K562 (cell line): ENCODE measurements at regions not wholly inside any gene's neighbourhood (a gene's known extent, or its start where the extent isn't known, plus 50 kb on each side); places are given as distances from the start of the nearest gene placed in this dataset.

Experiments used
- ATAC-seq: fragments of 200-7000 bp; cut with Tn5 transposase; 3 replicates; pipeline ENCODE4 v1.9.1; 2020; ENCODE audit warnings: moderate library complexity
- BruUV-seq: library from RNA; stranded (reverse); fragments of 400-500 nt; replicated peaks from 2 replicates; lab custom pipeline; 2021; lab: Mats Ljungman, UMichigan
- CTCF ChIA-PET: fragments of 300-600 bp; formaldehyde crosslinking; extraction: SDS; loops from one replicate; lab custom pipeline; 2021; ENCODE audit warnings: low intra/inter-chr PET ratio; lab: Yijun Ruan, JAX
- POLR2A ChIA-PET: fragments of 300-600, 350-650 bp; sonication (Branson Sonifier 250); formaldehyde crosslinking; extraction: SDS; loops from one replicate; lab custom pipeline; 2021; ENCODE audit warnings: antibody characterized with exemption, inconsistent platforms; lab: Yijun Ruan, JAX
- DNase-seq, 4 experiments: peaks; one replicate each; pipeline versions ENCODE4 v3.0.0 to v3.0.0-alpha.2; 2011 to 2018; ENCODE audit warnings: low spot score in 3 of 4, mixed read lengths in 3 of 4; ENCODE audit errors: extremely low read depth in 1 of 4
- FAIRE-seq: peaks from 2 replicates; lab custom pipeline; 2011; peaks lifted over from hg19 to GRCh38; lab: Jason Lieb, UNC
- H2AFZ ChIP-seq: 2 replicates; pipeline ENCODE4 v1.6.0; 2011; ENCODE audit warnings: low read depth, low read length, control low read depth, inconsistent platforms
- H3K27ac ChIP-seq: fragments of 200-600 bp; 3 replicates; pipeline ENCODE4 v1.8.0; 2011; ENCODE audit warnings: low read depth, mild to moderate bottlenecking, control low read depth, inconsistent platforms, low read length, moderate library complexity, mixed read lengths; ENCODE audit errors: extremely low read depth
- H3K27me3 ChIP-seq, 2 experiments: fragments of 300-600 bp in 1 of 2; 2 replicates in 1 of 2; 3 replicates in 1 of 2; pipeline versions ENCODE4 v1.6.0 to v1.8.0; 2011; ENCODE audit warnings: inconsistent platforms in 2 of 2, low read length in 2 of 2, mild to moderate bottlenecking in 1 of 2, mixed read lengths in 1 of 2, moderate library complexity in 1 of 2; ENCODE audit not compliant: control insufficient read depth in 2 of 2, insufficient read depth in 2 of 2
- H3K36me3 ChIP-seq: fragments of 300-600 bp; 3 replicates; pipeline ENCODE4 v1.8.0; 2011; ENCODE audit warnings: mild to moderate bottlenecking, low read length, inconsistent platforms; ENCODE audit not compliant: control insufficient read depth, insufficient read depth
- H3K4me1 ChIP-seq, 2 experiments: fragments of 200-600 bp in 1 of 2; replicated peaks in 1 of 2; 2 replicates in 1 of 2; 3 replicates in 1 of 2; pipeline versions ENCODE4 v1.5.1 to v1.8.0; 2011; ENCODE audit warnings: inconsistent platforms in 2 of 2, low read length in 2 of 2, mild to moderate bottlenecking in 1 of 2, mixed read lengths in 1 of 2, moderate library complexity in 1 of 2; ENCODE audit not compliant: control insufficient read depth in 2 of 2, insufficient read depth in 2 of 2
- H3K4me2 ChIP-seq: 2 replicates; pipeline ENCODE4 v1.6.1; 2011; ENCODE audit warnings: low read length, control low read depth, inconsistent platforms, mixed read lengths; ENCODE audit not compliant: insufficient read depth
- H3K4me3 ChIP-seq: fragments of 200-600 bp; sonication (generic), shearing (Covaris generic); 2 replicates; pipeline ENCODE4 v1.5.1; 2016; ENCODE audit warnings: control low read depth, inconsistent platforms
- H3K79me2 ChIP-seq: fragments of 200-600 bp; 3 replicates; pipeline ENCODE4 v1.8.0; 2011; ENCODE audit warnings: low read length, inconsistent platforms; ENCODE audit not compliant: control insufficient read depth, insufficient read depth
- H3K9ac ChIP-seq, 2 experiments: 2 replicates each; pipeline versions ENCODE4 v1.6.0 to v1.6.1; 2011; ENCODE audit warnings: low read depth in 2 of 2, low read length in 2 of 2, control low read depth in 1 of 2, inconsistent platforms in 1 of 2, mild to moderate bottlenecking in 1 of 2, mixed read lengths in 1 of 2; ENCODE audit not compliant: insufficient read depth in 1 of 2
- H3K9me1 ChIP-seq: one replicate; pipeline ENCODE4 v1.6.0; 2011; ENCODE audit warnings: inconsistent platforms, mild to moderate bottlenecking, low read length, moderate library complexity; ENCODE audit not compliant: control insufficient read depth, insufficient read depth
- H3K9me3 ChIP-seq: replicated peaks from 2 replicates; pipeline ENCODE4 v1.5.1; 2011; ENCODE audit warnings: low read depth, low read length, inconsistent platforms; ENCODE audit not compliant: control insufficient read depth, insufficient read depth
- H4K20me1 ChIP-seq: replicated peaks from 2 replicates; pipeline ENCODE4 v1.6.1; 2011; ENCODE audit warnings: low read length, inconsistent platforms, mixed read lengths; ENCODE audit not compliant: control insufficient read depth, insufficient read depth
- MYBL2 ChIP-seq, 2 experiments: fragments of 450-650 bp in 1 of 2; sonication (generic) in 1 of 2; formaldehyde crosslinking in 1 of 2; IDR thresholded peaks; 2 replicates each; pipeline versions ENCODE4 v1.6.1 to v1.8.1; 2017 to 2022; ENCODE audit warnings: borderline replicate concordance in 1 of 2, inconsistent platforms in 1 of 2, low read depth in 1 of 2, mild to moderate bottlenecking in 1 of 2, missing genetic modification reagents in 1 of 2, moderate library complexity in 1 of 2
- POLR2AphosphoS5 ChIP-seq: IDR thresholded peaks from 2 replicates; pipeline ENCODE4 v1.6.1; 2011; ENCODE audit warnings: mild to moderate bottlenecking, low read depth, low read length, moderate library complexity; ENCODE audit not compliant: control insufficient read depth, insufficient read depth
- SAP30 ChIP-seq: fragments of 200-600 bp; sonication (generic); IDR thresholded peaks from 2 replicates; pipeline ENCODE4 v1.6.1; 2012; ENCODE audit warnings: borderline replicate concordance, low read depth, mild to moderate bottlenecking, moderate library complexity, low read length, control low read depth, inconsistent platforms; ENCODE audit not compliant: insufficient read depth, poor library complexity, severe bottlenecking
- SP2 ChIP-seq: IDR thresholded peaks from 2 replicates; pipeline ENCODE4 v1.6.1; 2011; ENCODE audit warnings: mild to moderate bottlenecking, low read depth, low read length, moderate library complexity; ENCODE audit not compliant: poor library complexity, severe bottlenecking; ENCODE audit errors: extremely low read depth
- TAL1 ChIP-seq: fragments of 450-650 bp; IDR thresholded peaks from 2 replicates; pipeline ENCODE4 v1.6.1; 2016; ENCODE audit warnings: mild to moderate bottlenecking
- ZNF324 ChIP-seq: fragments of 250-450 bp; sonication (Bioruptor Pico); IDR thresholded peaks from 2 replicates; pipeline ENCODE4 v1.4.0; 2020; ENCODE audit warnings: mild to moderate bottlenecking
- ZSCAN32 ChIP-seq: fragments of 450-650 bp; formaldehyde crosslinking; IDR thresholded peaks from 2 replicates; pipeline ENCODE4 v1.4.0; 2020; ENCODE audit warnings: mild to moderate bottlenecking, moderate library complexity
- WGBS: fragments of 100-300 bp; shearing (Covaris generic); methylation state at CpG from one replicate; pipeline ENCODE4 v1.1.6; 2016; ENCODE audit warnings: low coverage, mixed read lengths; ENCODE audit not compliant: insufficient coverage; ENCODE audit errors: missing lambda C conversion rate; 5-methylcytosine and 5-hydroxymethylcytosine counted together
- in situ Hi-C: fragments of 300-500 bp; cut with MboI; formaldehyde crosslinking; loops from 4 replicates; pipeline ENCODE4 v1.15.0; 2018; ENCODE audit warnings: inconsistent platforms, mixed read lengths
- intact Hi-C: fragments of 100-400 bp; cut with micrococcal nuclease; formaldehyde crosslinking; loops from 2 replicates; pipeline ENCODE4 v1.14.2; 2022

DNA sequence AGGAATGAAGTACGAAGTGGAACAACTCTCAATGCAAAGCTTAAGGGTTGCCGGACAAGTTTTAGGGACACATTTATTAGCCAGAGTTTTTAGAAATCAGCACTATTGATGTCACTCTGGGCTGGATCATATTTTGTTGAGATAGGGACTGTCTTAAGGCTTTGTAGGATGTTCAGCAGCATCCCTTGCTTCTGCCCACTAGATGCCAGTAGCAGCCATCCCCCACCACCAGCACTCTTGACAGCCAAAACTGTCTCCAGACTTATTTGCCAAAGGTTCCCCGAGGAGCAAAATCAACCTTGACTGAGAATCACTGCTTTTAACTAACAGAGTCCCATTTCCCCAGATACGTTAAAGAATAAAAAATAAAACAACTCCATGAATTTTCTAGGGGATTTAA lies 1497.3 kb downstream of the STIM2 start:
- H3K4me3 ChIP-seq, result no peak overlapping the region
- H3K27me3 ChIP-seq, result no peaks in the 10 kb centered on the region
- no peaks in the 10 kb centered on the region for H3K9me3 ChIP-seq
- H3K79me2 ChIP-seq, result no peaks in the 10 kb centered on the region
- H3K9me1 ChIP-seq, result no peaks in the 10 kb centered on the region
- no peaks in the 10 kb centered on the region for H3K4me1 ChIP-seq
- DNase-seq (no peak), FAIRE-seq (no peak), ATAC-seq (no peak)
- no peak overlapping the region for H3K4me2 ChIP-seq
- no peaks in the 10 kb centered on the region for H3K36me3 ChIP-seq
- WGBS, result 2% methylated on average over 4 of the region's 4 CpGs
- H4K20me1 ChIP-seq, result no peaks in the 10 kb centered on the region
- no peak overlapping the region for H3K27ac ChIP-seq
- POLR2A ChIA-PET, result no interaction called here
- in situ Hi-C loops (no loop called here), intact Hi-C loops (no loop called here)
- no TSS peak for BruUV-seq
- CTCF ChIA-PET, result no interaction called here
- no peak for TF ChIP-seq SAP30
- no peak for TF ChIP-seq ZSCAN32 (CRISPR knock-in tag)
- no peak for TF ChIP-seq SP2
- no peak for TF ChIP-seq TAL1
- TF ChIP-seq MYBL2 (IDR thresholded peaks at IDR 0.05; ENCODE audit: low read depth), result no peak
- TF ChIP-seq MYBL2 (CRISPR knock-in tag; IDR thresholded peaks at IDR 0.05; ENCODE audit: borderline replicate concordance), result no peak
- no peak for TF ChIP-seq POLR2AphosphoS5
- no peak for TF ChIP-seq ZNF324 (CRISPR knock-in tag)
- no peak overlapping the region for H3K9ac ChIP-seq
- no peak overlapping the region for H2AFZ ChIP-seq
